ENCODE measurements at regions not wholly inside any gene's neighbourhood (a gene's known extent, or its start where the extent isn't known, plus 50 kb on each side); places are given as distances from the start of the nearest gene placed in this dataset.
"Not testable (repeated sequence)": the region's sequence is repeated elsewhere in the genome, so short reads cannot be mapped to it uniquely, and the experiment has no call there.

DNA sequence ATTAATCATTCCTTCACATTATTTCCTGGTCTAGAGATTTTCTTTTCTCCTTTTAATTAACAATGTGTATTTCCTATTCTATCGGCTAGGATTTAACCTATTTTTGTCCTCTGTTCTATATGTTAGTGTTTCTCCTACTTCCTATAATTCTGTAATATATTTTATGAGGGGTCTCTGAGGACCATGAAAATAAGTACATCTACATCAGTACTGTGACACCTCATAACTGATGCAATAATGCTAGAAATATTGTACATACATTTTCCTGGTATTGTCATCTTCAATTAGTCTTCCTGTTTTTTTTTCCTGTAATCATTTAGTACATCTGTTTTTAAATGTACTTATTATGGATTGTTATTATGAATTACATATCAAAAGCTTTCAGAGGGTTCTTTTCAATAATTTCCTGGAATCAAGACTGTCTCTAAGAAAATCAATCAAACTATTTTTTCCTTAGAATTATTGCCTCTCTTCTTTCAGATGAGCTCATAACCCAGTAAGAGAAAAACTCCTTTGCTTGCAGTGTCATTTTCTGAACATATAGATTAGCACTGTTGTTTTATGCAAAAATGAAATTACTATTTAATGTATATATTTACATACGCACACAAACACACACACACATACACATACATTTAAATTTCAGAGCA is 1004.3 kb downstream of the SLITRK5 start:
- no peak overlapping the region for H3K9ac ChIP-seq (ENCODE audit: low read depth, low read length)
- no peaks in the 10 kb centered on the region for H3K4me1 ChIP-seq (ENCODE audit: control insufficient read depth, insufficient read depth, low read length)
- no peak overlapping the region for H3K4me3 ChIP-seq (ENCODE audit: low read depth, low read length)
- no peaks in the 10 kb centered on the region for H3K9me3 ChIP-seq (ENCODE audit: control insufficient read depth, insufficient read depth, low read length)
- H3K27me3 ChIP-seq (ENCODE audit: control insufficient read depth, insufficient read depth, low read length), result no peaks in the 10 kb centered on the region
- H3K36me3 ChIP-seq (ENCODE audit: control insufficient read depth, insufficient read depth, low read length), result no peaks in the 10 kb centered on the region

DNA sequence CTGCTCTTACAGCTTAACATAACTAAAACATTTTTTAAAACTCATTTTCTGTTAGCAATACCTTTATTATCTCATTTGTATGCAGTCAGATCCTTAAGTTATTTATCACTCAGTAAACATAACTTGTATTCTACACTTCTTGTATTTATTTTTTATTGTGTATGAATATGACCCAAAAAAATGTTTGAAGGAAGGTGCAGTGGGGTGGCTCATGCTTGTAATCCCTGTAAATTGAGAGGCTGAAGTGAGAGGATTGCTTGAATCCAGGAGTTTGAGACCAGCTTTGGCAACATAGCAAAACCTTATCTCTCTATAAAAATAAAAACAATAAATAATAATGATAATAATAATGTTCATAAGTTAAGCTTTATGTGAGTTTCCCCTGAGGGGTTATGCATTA is 1004.8 kb downstream of the SLITRK5 start:
- no peak overlapping the region for H3K4me3 ChIP-seq (ENCODE audit: low read depth, low read length)
- H3K9me3 ChIP-seq (ENCODE audit: control insufficient read depth, insufficient read depth, low read length), result no peaks in the 10 kb centered on the region
- H3K9ac ChIP-seq (ENCODE audit: low read depth, low read length), result no peak overlapping the region
- H3K27me3 ChIP-seq (ENCODE audit: control insufficient read depth, insufficient read depth, low read length), result no peaks in the 10 kb centered on the region
- H3K36me3 ChIP-seq (ENCODE audit: control insufficient read depth, insufficient read depth, low read length), result no peaks in the 10 kb centered on the region
- no peaks in the 10 kb centered on the region for H3K4me1 ChIP-seq (ENCODE audit: control insufficient read depth, insufficient read depth, low read length)

DNA sequence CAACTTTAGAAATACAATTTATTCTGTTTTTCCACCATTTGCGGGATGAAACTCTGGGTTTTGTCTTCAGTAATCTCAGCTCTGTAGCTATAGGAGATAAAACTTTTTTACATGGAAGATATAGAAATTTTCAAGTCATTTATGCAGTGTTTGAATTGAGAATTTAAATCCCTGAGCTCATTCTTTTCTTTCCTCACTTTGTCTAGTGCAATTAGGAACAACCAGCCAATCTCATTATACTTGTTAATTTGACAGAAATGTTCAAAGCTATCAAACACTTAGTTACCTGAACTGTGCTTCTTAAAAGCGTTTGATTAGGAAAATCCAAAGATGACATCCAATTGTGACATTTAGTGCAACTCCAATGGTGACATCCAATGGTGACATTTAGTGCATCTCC is 1014.3 kb downstream of the SLITRK5 start:
- Histone ChIP-seq H3K9me3 (ENCODE audit: control insufficient read depth, insufficient read depth, low read length) (no peaks in the 10 kb centered on the region), H3K27me3 (ENCODE audit: control insufficient read depth, insufficient read depth, low read length) (no peaks in the 10 kb centered on the region), H3K36me3 (ENCODE audit: control insufficient read depth, insufficient read depth, low read length) (no peaks in the 10 kb centered on the region), H3K4me3 (ENCODE audit: low read depth, low read length) (no peak overlapping the region), H3K9ac (ENCODE audit: low read depth, low read length) (no peak overlapping the region), H3K4me1 (ENCODE audit: control insufficient read depth, insufficient read depth, low read length) (no peaks in the 10 kb centered on the region)

GRCh38 chr13:88701551-88701950 is 1030.4 kb downstream of the SLITRK5 start:
- Histone ChIP-seq H3K9ac (ENCODE audit: low read depth, low read length) (no peak overlapping the region), H3K27me3 (ENCODE audit: control insufficient read depth, insufficient read depth, low read length) (no peaks in the 10 kb centered on the region), H3K36me3 (ENCODE audit: control insufficient read depth, insufficient read depth, low read length) (no peaks in the 10 kb centered on the region), H3K4me3 (ENCODE audit: low read depth, low read length) (no peak overlapping the region), H3K4me1 (ENCODE audit: control insufficient read depth, insufficient read depth, low read length) (no peaks in the 10 kb centered on the region), H3K9me3 (ENCODE audit: control insufficient read depth, insufficient read depth, low read length) (no peaks in the 10 kb centered on the region)

DNA sequence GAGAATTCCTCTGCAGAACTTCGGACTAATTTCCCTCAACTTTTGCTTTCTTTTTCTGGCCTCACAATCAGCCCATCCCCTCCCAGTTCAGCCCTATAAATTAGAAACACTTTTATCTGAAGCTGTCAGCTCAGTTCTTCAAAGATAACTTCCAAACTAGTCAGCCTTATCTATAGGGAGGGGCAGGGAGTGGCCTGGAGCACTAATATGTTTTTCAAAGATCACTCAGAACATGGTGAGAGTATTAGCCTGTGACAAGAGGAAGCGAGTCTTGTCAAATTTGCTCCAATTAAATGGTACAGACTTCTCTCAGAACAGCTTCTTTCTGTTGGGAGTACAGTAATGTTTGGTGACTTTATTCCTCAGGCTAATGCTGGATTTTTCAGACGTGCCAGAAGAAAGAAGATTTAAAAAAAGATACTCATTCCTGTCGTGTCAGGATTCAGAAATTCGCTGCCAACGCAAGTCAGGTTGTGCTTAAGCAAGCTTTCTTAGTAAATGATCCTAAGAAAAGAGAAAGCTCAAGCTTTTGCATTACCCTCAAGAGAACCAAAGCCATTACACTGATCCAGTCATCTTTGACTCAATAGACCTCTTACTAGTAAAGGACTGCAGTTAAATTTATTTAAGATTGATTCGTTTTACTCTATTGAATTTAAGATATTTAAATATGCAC is 1033.6 kb downstream of the SLITRK5 start:
- H3K27me3 ChIP-seq (ENCODE audit: control insufficient read depth, insufficient read depth, low read length), result no peaks in the 10 kb centered on the region
- H3K36me3 ChIP-seq (ENCODE audit: control insufficient read depth, insufficient read depth, low read length), result no peaks in the 10 kb centered on the region
- no peak overlapping the region for H3K9ac ChIP-seq (ENCODE audit: low read depth, low read length)
- H3K4me3 ChIP-seq (ENCODE audit: low read depth, low read length), result no peak overlapping the region
- no peaks in the 10 kb centered on the region for H3K4me1 ChIP-seq (ENCODE audit: control insufficient read depth, insufficient read depth, low read length)
- H3K9me3 ChIP-seq (ENCODE audit: control insufficient read depth, insufficient read depth, low read length), result no peaks in the 10 kb centered on the region

DNA sequence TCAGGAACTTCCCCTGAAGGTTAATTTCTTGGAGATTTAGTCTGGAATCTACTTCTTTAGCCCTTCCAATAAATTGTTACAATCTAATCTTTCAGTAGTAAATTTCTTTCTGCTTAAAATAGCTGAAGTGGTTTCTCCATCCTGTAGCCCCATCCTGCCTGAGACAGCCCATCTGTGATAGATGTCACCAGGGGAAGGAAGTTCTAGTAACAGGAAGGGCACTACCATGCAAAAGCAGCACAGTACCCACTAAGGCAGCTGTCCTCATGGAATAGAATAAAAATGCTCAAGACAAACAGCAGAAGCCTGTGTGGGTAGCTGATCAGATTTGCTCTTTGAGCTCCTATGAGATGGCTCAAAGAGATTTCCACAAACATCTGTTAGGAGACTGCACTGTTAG is 1036.5 kb downstream of the SLITRK5 start:
- Histone ChIP-seq H3K9me3 (ENCODE audit: control insufficient read depth, insufficient read depth, low read length) (no peaks in the 10 kb centered on the region), H3K4me3 (ENCODE audit: low read depth, low read length) (no peak overlapping the region), H3K4me1 (ENCODE audit: control insufficient read depth, insufficient read depth, low read length) (no peaks in the 10 kb centered on the region), H3K27me3 (ENCODE audit: control insufficient read depth, insufficient read depth, low read length) (no peaks in the 10 kb centered on the region), H3K9ac (ENCODE audit: low read depth, low read length) (no peak overlapping the region), H3K36me3 (ENCODE audit: control insufficient read depth, insufficient read depth, low read length) (no peaks in the 10 kb centered on the region)

- no peaks in the 10 kb centered on the region for H3K4me1 ChIP-seq (ENCODE audit: control insufficient read depth, insufficient read depth, low read length)
- no peaks in the 10 kb centered on the region for H3K27me3 ChIP-seq (ENCODE audit: control insufficient read depth, insufficient read depth, low read length)
- no peak overlapping the region for H3K9ac ChIP-seq (ENCODE audit: low read depth, low read length)
- no peaks in the 10 kb centered on the region for H3K9me3 ChIP-seq (ENCODE audit: control insufficient read depth, insufficient read depth, low read length)
- H3K4me3 ChIP-seq (ENCODE audit: low read depth, low read length), result no peak overlapping the region
- no peaks in the 10 kb centered on the region for H3K36me3 ChIP-seq (ENCODE audit: control insufficient read depth, insufficient read depth, low read length)
Measured at GRCh38 chr13:88717946-88718345, 1046.8 kb downstream of the SLITRK5 start.

DNA sequence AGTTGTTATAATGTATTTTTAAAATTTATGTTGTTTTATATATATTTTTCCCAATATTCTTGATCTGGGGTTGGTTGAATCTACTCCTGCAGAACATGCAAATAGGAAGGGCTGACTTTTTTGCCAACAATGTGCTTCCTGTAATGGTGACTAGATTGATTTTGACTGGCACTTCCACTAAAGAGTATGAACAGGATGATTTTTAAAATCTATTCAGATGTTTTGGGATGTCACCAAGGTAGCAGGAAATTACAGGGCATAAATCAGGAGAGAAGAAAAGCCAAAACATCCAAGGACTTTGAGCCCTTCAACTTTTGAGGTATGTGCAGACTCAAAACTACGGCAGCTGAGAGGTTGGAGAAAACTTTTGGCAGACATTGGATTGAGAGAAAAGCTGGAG is 1047.6 kb downstream of the SLITRK5 start:
- Histone ChIP-seq H3K9ac (ENCODE audit: low read depth, low read length) (no peak overlapping the region), H3K36me3 (ENCODE audit: control insufficient read depth, insufficient read depth, low read length) (no peaks in the 10 kb centered on the region), H3K9me3 (ENCODE audit: control insufficient read depth, insufficient read depth, low read length) (no peaks in the 10 kb centered on the region), H3K27me3 (ENCODE audit: control insufficient read depth, insufficient read depth, low read length) (no peaks in the 10 kb centered on the region), H3K4me1 (ENCODE audit: control insufficient read depth, insufficient read depth, low read length) (no peaks in the 10 kb centered on the region), H3K4me3 (ENCODE audit: low read depth, low read length) (no peak overlapping the region)

GRCh38 chr13:88726075-88726474 is 1054.9 kb downstream of the SLITRK5 start:
- no peaks in the 10 kb centered on the region for H3K27me3 ChIP-seq (ENCODE audit: control insufficient read depth, insufficient read depth, low read length)
- no peak overlapping the region for H3K4me3 ChIP-seq (ENCODE audit: low read depth, low read length)
- no peaks in the 10 kb centered on the region for H3K36me3 ChIP-seq (ENCODE audit: control insufficient read depth, insufficient read depth, low read length)
- no peaks in the 10 kb centered on the region for H3K9me3 ChIP-seq (ENCODE audit: control insufficient read depth, insufficient read depth, low read length)
- no peak overlapping the region for H3K9ac ChIP-seq (ENCODE audit: low read depth, low read length)
- H3K4me1 ChIP-seq (ENCODE audit: control insufficient read depth, insufficient read depth, low read length), result no peaks in the 10 kb centered on the region

- not testable (repeated sequence) for H3K27me3 ChIP-seq (ENCODE audit: control insufficient read depth, insufficient read depth, low read length); H3K4me1 ChIP-seq (ENCODE audit: control insufficient read depth, insufficient read depth, low read length); H3K9ac ChIP-seq (ENCODE audit: low read depth, low read length); H3K9me3 ChIP-seq (ENCODE audit: control insufficient read depth, insufficient read depth, low read length); H3K4me3 ChIP-seq (ENCODE audit: low read depth, low read length); H3K36me3 ChIP-seq (ENCODE audit: control insufficient read depth, insufficient read depth, low read length)
Measured at GRCh38 chr13:88727236-88727635, 1056.1 kb downstream of the SLITRK5 start.

- Histone ChIP-seq H3K9me3 (ENCODE audit: control insufficient read depth, insufficient read depth, low read length) (no peaks in the 10 kb centered on the region), H3K9ac (ENCODE audit: low read depth, low read length) (no peak overlapping the region), H3K4me3 (ENCODE audit: low read depth, low read length) (no peak overlapping the region), H3K27me3 (ENCODE audit: control insufficient read depth, insufficient read depth, low read length) (no peaks in the 10 kb centered on the region), H3K4me1 (ENCODE audit: control insufficient read depth, insufficient read depth, low read length) (no peaks in the 10 kb centered on the region), H3K36me3 (ENCODE audit: control insufficient read depth, insufficient read depth, low read length) (no peaks in the 10 kb centered on the region)
Measured at GRCh38 chr13:88729605-88730004, 1058.4 kb downstream of the SLITRK5 start.

DNA sequence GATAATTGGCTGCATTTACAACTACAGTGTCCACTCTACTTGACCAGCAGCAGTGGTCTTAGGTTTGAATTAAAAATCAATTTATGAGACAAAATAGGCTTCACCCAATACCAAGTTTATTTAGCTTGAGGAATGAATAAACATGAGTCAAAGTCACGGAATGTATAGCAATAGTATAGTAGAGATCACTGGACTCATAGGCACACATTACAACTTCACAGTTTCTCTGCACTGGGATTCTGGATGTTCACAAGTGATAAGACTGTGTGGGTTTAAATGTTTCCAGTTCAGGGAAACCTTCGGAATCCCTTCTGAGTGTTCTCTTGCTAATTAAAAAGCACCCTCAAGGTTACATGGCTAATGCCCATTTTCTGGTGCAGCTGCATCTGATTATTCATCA is 1064.9 kb downstream of the SLITRK5 start:
- Histone ChIP-seq H3K27me3 (ENCODE audit: control insufficient read depth, insufficient read depth, low read length) (no peaks in the 10 kb centered on the region), H3K9ac (ENCODE audit: low read depth, low read length) (no peak overlapping the region), H3K4me3 (ENCODE audit: low read depth, low read length) (no peak overlapping the region), H3K4me1 (ENCODE audit: control insufficient read depth, insufficient read depth, low read length) (no peaks in the 10 kb centered on the region), H3K36me3 (ENCODE audit: control insufficient read depth, insufficient read depth, low read length) (no peaks in the 10 kb centered on the region), H3K9me3 (ENCODE audit: control insufficient read depth, insufficient read depth, low read length) (no peaks in the 10 kb centered on the region)
